Suprapubic skin (tissue), 4 donors: ENCODE measurements at regions not wholly inside any gene's neighbourhood (a gene's known extent, or its start where the extent isn't known, plus 50 kb on each side); places are given as distances from the start of the nearest gene placed in this dataset.

Source experiments
- DNase-seq, 2 donors: peaks; one replicate each; pipeline ENCODE4 v3.0.0-alpha.2; 2019; ENCODE audit warnings: low spot score in 2 of 2
- H3K27ac ChIP-seq: fragments of 200-600 bp; sonication (generic); one replicate; pipeline ENCODE4 v1.5.1; 2019
- H3K27me3 ChIP-seq: fragments of 200-600 bp; sonication (generic); one replicate; pipeline ENCODE4 v1.5.1; 2019
- H3K36me3 ChIP-seq: fragments of 200-600 bp; sonication (generic); one replicate; pipeline ENCODE4 v1.5.1; 2019
- H3K4me1 ChIP-seq: fragments of 200-600 bp; sonication (generic); one replicate; pipeline ENCODE4 v1.5.1; 2019
- H3K4me3 ChIP-seq: fragments of 200-600 bp; sonication (generic); one replicate; pipeline ENCODE4 v1.5.1; 2019; ENCODE audit warnings: mild to moderate bottlenecking
- H3K9me3 ChIP-seq: fragments of 200-600 bp; sonication (generic); one replicate; pipeline ENCODE4 v1.5.1; 2019
- CTCF ChIP-seq, 2 donors: fragments of 200-600 bp in 1 of 2; fragments of 450-650 bp in 1 of 2; sonication (generic) in 1 of 2; IDR thresholded peaks; one replicate each; pipeline ENCODE4 v1.5.1; 2016 to 2019; ENCODE audit warnings: antibody characterized with exemption in 2 of 2, mild to moderate bottlenecking in 1 of 2, moderate library complexity in 1 of 2
- EP300 ChIP-seq: sonication (generic); formaldehyde crosslinking; IDR thresholded peaks from one replicate; pipeline ENCODE4 v1.6.1; 2017; ENCODE audit warnings: antibody characterized with exemption
- POLR2A ChIP-seq, 2 donors: fragments of 450-650 bp; IDR thresholded peaks; one replicate each; pipeline ENCODE4 v1.6.1; 2017; ENCODE audit warnings: antibody characterized with exemption in 2 of 2, mild to moderate bottlenecking in 2 of 2, moderate library complexity in 2 of 2
- POLR2AphosphoS5 ChIP-seq, 3 donors: sonication (generic); formaldehyde crosslinking; IDR thresholded peaks; one replicate each; pipeline ENCODE4 v1.6.1; 2017; ENCODE audit warnings: antibody characterized with exemption in 3 of 3
- WGBS: methylation state at CpG from one replicate; pipeline ENCODE4 v1.1.5; 2018; 5-methylcytosine and 5-hydroxymethylcytosine counted together

- Histone ChIP-seq H3K27ac (no peak overlapping the region), H3K9me3 (no peaks in the 10 kb centered on the region), H3K4me3 (no peak overlapping the region), H3K4me1 (no peaks in the 10 kb centered on the region), H3K27me3 (no peaks in the 10 kb centered on the region), H3K36me3 (no peaks in the 10 kb centered on the region)
- 60% methylated on average over 8 of the region's 8 CpGs for WGBS
- no peak for DNase-seq
- TF ChIP-seq POLR2AphosphoS5 (IDR thresholded peaks at IDR 0.05) (no peak), EP300 (no peak), POLR2A (IDR thresholded peaks at IDR 0.05) (no peak)
These were observed 127.6 kb upstream of the HHIP start for GRCh38 chr4:144518181-144518895.

- no peak overlapping the region for H3K27ac ChIP-seq
- H3K4me3 ChIP-seq, result no peak overlapping the region
- no peaks in the 10 kb centered on the region for H3K36me3 ChIP-seq
- H3K9me3 ChIP-seq, result no peaks in the 10 kb centered on the region
- no peak for DNase-seq
- TF ChIP-seq EP300 (no peak), POLR2A (IDR thresholded peaks at IDR 0.05) (no peak), POLR2AphosphoS5 (IDR thresholded peaks at IDR 0.05) (no peak), CTCF (IDR thresholded peaks at IDR 0.05) (no peak)
- 75% methylated on average over 2 of the region's 2 CpGs for WGBS
- H3K4me1 ChIP-seq, result no peaks in the 10 kb centered on the region
- H3K27me3 ChIP-seq, result no peaks in the 10 kb centered on the region
These were observed 114.1 kb upstream of the HHIP start for GRCh38 chr4:144531841-144532240.

GRCh38 chr4:144547678-144548298 lies 98.2 kb upstream of the HHIP start:
- no peaks in the 10 kb centered on the region for H3K27me3 ChIP-seq
- no peaks in the 10 kb centered on the region for H3K36me3 ChIP-seq
- no peak overlapping the region for H3K4me3 ChIP-seq
- H3K9me3 ChIP-seq, result peaks cover 4% of the 10 kb centered on the region
- DNase-seq, result no peak
- no peaks in the 10 kb centered on the region for H3K4me1 ChIP-seq
- WGBS, result 73% methylated on average over 2 of the region's 2 CpGs
- TF ChIP-seq POLR2AphosphoS5 (IDR thresholded peaks at IDR 0.05) (no peak), CTCF (IDR thresholded peaks at IDR 0.05) (no peak), EP300 (no peak), POLR2A (IDR thresholded peaks at IDR 0.05) (no peak)
- H3K27ac ChIP-seq, result no peak overlapping the region

- Histone ChIP-seq H3K36me3 (no peaks in the 10 kb centered on the region), H3K4me3 (no peak overlapping the region), H3K27ac (no peak overlapping the region), H3K4me1 (no peaks in the 10 kb centered on the region), H3K27me3 (no peaks in the 10 kb centered on the region), H3K9me3 (no peaks in the 10 kb centered on the region)
- 56% methylated on average over 1 of the region's 1 CpG for WGBS
- DNase-seq, result no peak
- no peak for TF ChIP-seq CTCF (IDR thresholded peaks at IDR 0.05)
- no peak for TF ChIP-seq POLR2A (IDR thresholded peaks at IDR 0.05)
- TF ChIP-seq POLR2AphosphoS5 (IDR thresholded peaks at IDR 0.05), result no peak
- TF ChIP-seq EP300, result no peak
These were observed 89.3 kb upstream of the HHIP start for GRCh38 chr4:144556636-144557035.

- H3K36me3 ChIP-seq, result no peaks in the 10 kb centered on the region
- no peak for DNase-seq
- H3K27ac ChIP-seq, result no peak overlapping the region
- no peaks in the 10 kb centered on the region for H3K27me3 ChIP-seq
- 76% methylated on average over 1 of the region's 1 CpG for WGBS
- H3K4me3 ChIP-seq, result no peak overlapping the region
- TF ChIP-seq CTCF (IDR thresholded peaks at IDR 0.05), result no peak
- no peak for TF ChIP-seq EP300
- no peak for TF ChIP-seq POLR2A (IDR thresholded peaks at IDR 0.05)
- TF ChIP-seq POLR2AphosphoS5 (IDR thresholded peaks at IDR 0.05), result no peak
- H3K4me1 ChIP-seq, result no peaks in the 10 kb centered on the region
- no peaks in the 10 kb centered on the region for H3K9me3 ChIP-seq
These were observed 88.6 kb upstream of the HHIP start for GRCh38 chr4:144557404-144557803.
